ENCODE measurements at regions not wholly inside any gene's neighbourhood (a gene's known extent, or its start where the extent isn't known, plus 50 kb on each side); places are given as distances from the start of the nearest gene placed in this dataset.

- Histone ChIP-seq H3K27me3 (no peaks in the 10 kb centered on the region), H3K4me3 (no peak overlapping the region), H3K4me1 (peaks cover 4% of the 10 kb centered on the region), H3K9me3 (no peaks in the 10 kb centered on the region), H3K36me3 (replicated peaks in 1 of 2; ENCODE audit: insufficient read depth in 1 of 2, low read depth in 2 of 2) (no peaks in the 10 kb centered on the region), H3K27ac (no peak overlapping the region)
- intact Hi-C loops (cut with DNase I), result loop anchor here (10.0 kb wide), 1 partner anchor 527 kb away; no protein-coding TSS in a partner anchor
- WGBS, 2 donors, result 44 to 51% methylated on average over 2 of the region's 2 CpGs
- TF ChIP-seq CTCF (IDR thresholded peaks at IDR 0.05), result no peak
- TF ChIP-seq POLR2A (IDR thresholded peaks at IDR 0.05), result no peak
- ATAC-seq, result no peak
- DNase-seq, result no peak
Observed at GRCh38 chr12:77681726-77682125, 149.0 kb upstream of the NAV3 start.

DNA sequence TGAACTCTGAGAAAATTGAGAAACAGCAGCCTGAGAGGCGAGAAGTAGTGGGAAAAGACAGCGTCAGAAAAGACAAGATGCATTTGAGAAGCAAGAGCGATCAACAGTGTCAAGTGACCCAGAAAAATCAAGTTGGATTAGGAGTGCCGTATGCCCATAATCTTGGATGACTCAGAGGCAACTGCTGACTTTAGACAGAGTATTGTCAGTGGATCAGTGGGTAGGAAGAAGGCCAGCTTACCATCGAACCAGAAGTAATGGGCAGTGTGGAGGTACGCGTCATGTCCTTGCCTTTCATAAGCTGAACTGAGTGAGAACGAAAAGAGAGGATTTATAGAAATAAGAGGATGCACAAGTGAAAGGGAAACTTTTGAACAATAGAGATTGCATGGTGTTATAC, 151.0 kb upstream of the NAV3 start:
- H3K27ac ChIP-seq, result no peak overlapping the region
- no peaks in the 10 kb centered on the region for H3K27me3 ChIP-seq
- H3K4me1 ChIP-seq, result no peaks in the 10 kb centered on the region
- H3K9me3 ChIP-seq, result no peaks in the 10 kb centered on the region
- TF ChIP-seq CTCF (IDR thresholded peaks at IDR 0.05) (no peak), POLR2A (IDR thresholded peaks at IDR 0.05) (no peak)
- 79 to 80% methylated on average over 8 of the region's 8 CpGs for WGBS, 2 donors
- H3K4me3 ChIP-seq, result no peak overlapping the region
- DNase-seq, result no peak
- ATAC-seq, result no peak
- intact Hi-C loops (cut with DNase I), result loop anchor here (10.0 kb wide), 2 partner anchors 525 to 635 kb away; no protein-coding TSS in a partner anchor
- H3K36me3 ChIP-seq (replicated peaks in 1 of 2; ENCODE audit: insufficient read depth in 1 of 2, low read depth in 2 of 2), result no peaks in the 10 kb centered on the region

- DNase-seq (no peak), ATAC-seq (no peak)
- 56 to 65% methylated on average over 1 of the region's 1 CpG for WGBS, 2 donors
- Histone ChIP-seq H3K36me3 (replicated peaks in 1 of 2; ENCODE audit: insufficient read depth in 1 of 2, low read depth in 2 of 2) (no peaks in the 10 kb centered on the region), H3K27me3 (no peaks in the 10 kb centered on the region), H3K9me3 (no peaks in the 10 kb centered on the region), H3K4me1 (no peaks in the 10 kb centered on the region), H3K27ac (no peak overlapping the region), H3K4me3 (no peak overlapping the region)
- TF ChIP-seq CTCF (IDR thresholded peaks at IDR 0.05) (no peak), POLR2A (IDR thresholded peaks at IDR 0.05) (no peak)
- intact Hi-C loops (cut with DNase I), result loop anchor here (10.0 kb wide), 1 partner anchor 634 kb away; no protein-coding TSS in a partner anchor
Observed at GRCh38 chr12:77678621-77679020, 152.1 kb upstream of the NAV3 start.

GRCh38 chr12:77667101-77667500, 163.6 kb upstream of the NAV3 start:
- H3K36me3 ChIP-seq (replicated peaks in 1 of 2; ENCODE audit: insufficient read depth in 1 of 2, low read depth in 2 of 2), result no peaks in the 10 kb centered on the region
- H3K27me3 ChIP-seq, result no peaks in the 10 kb centered on the region
- no peak for TF ChIP-seq CTCF (IDR thresholded peaks at IDR 0.05)
- TF ChIP-seq POLR2A (IDR thresholded peaks at IDR 0.05), result no peak
- intact Hi-C loops (cut with DNase I), result no loop called here
- no peak overlapping the region for H3K4me3 ChIP-seq
- H3K27ac ChIP-seq, result no peak overlapping the region
- DNase-seq (no peak), ATAC-seq (no peak)
- no peaks in the 10 kb centered on the region for H3K9me3 ChIP-seq
- WGBS, 2 donors, result 79 to 83% methylated on average over 6 of the region's 6 CpGs
- H3K4me1 ChIP-seq, result no peaks in the 10 kb centered on the region

DNA sequence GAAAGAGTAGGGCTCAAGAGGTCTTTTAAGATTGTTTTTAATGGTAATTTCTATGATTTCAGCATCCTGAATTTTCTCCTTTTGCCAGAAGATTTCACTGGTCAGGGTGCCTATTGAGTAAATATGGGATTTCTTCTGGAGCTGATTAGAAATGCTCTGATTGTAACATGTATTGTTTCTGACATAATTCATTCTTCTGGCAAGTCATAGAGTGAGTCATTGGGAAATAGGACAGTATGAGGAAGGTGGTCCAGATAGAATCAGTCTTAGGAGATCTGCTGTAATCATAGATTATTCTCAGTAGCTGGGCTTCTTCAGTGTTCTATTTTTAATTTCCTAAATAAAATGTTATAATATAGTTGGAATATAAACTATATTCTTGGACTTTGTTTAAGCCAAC, 182.0 kb upstream of the NAV3 start:
- Histone ChIP-seq H3K27me3 (no peaks in the 10 kb centered on the region), H3K36me3 (replicated peaks in 1 of 2; ENCODE audit: insufficient read depth in 1 of 2, low read depth in 2 of 2) (no peaks in the 10 kb centered on the region), H3K27ac (no peak overlapping the region), H3K4me1 (no peaks in the 10 kb centered on the region), H3K9me3 (no peaks in the 10 kb centered on the region), H3K4me3 (no peak overlapping the region)
- ATAC-seq, result no peak
- DNase-seq, result no peak
- no peak for TF ChIP-seq POLR2A (IDR thresholded peaks at IDR 0.05)
- TF ChIP-seq CTCF (IDR thresholded peaks at IDR 0.05), result no peak
- intact Hi-C loops (cut with DNase I), result no loop called here
